ENCODE measurements at regions not wholly inside any gene's neighbourhood (a gene's known extent, or its start where the extent isn't known, plus 50 kb on each side); places are given as distances from the start of the nearest gene placed in this dataset.

- no peaks in the 10 kb centered on the region for H3K9me3 ChIP-seq (ENCODE audit: control insufficient read depth in 4 of 4, insufficient read depth in 3 of 4, low read length in 3 of 4)
- ATAC-seq (ENCODE audit: insufficient read depth, low FRiP score) = no peak
- H3K27me3 ChIP-seq (ENCODE audit: control insufficient read depth in 3 of 3, insufficient read depth in 3 of 3, low read length in 2 of 3) = peaks cover 0 to 28% (median 26%) of the 10 kb centered on the region in 3 donors
- H3K36me3 ChIP-seq (ENCODE audit: control insufficient read depth in 4 of 4, insufficient read depth in 4 of 4, low read length in 4 of 4) = no peaks in the 10 kb centered on the region
- peaks cover 0 to 17% (median 10%) of the 10 kb centered on the region in 5 donors for H3K4me1 ChIP-seq (ENCODE audit: control insufficient read depth in 5 of 5, insufficient read depth in 5 of 5, low read length in 5 of 5)
- peak in 1 of 3 donors; percentile 23 for DNase-seq
- H3K27ac ChIP-seq (ENCODE audit: low read depth in 1 of 2, low read length in 1 of 2) = no peak overlapping the region
- H3K4me3 ChIP-seq = no peak overlapping the region
- 28 to 54% methylated on average over 5 of the region's 5 CpGs for WGBS, 2 donors
- no peak for TF ChIP-seq CTCF (IDR thresholded peaks at IDR 0.05; ENCODE audit: control extremely low read depth, extremely low read depth)
- no peak overlapping the region for H3K9ac ChIP-seq (ENCODE audit: insufficient read depth in 1 of 2, low read length in 2 of 2)
Observed at GRCh38 chr3:72102112-72102616, 317.2 kb upstream of the PROK2 start.

- Histone ChIP-seq H3K36me3 (ENCODE audit: control insufficient read depth in 4 of 4, insufficient read depth in 4 of 4, low read length in 4 of 4) (no peaks in the 10 kb centered on the region), H3K27me3 (ENCODE audit: control insufficient read depth in 3 of 3, insufficient read depth in 3 of 3, low read length in 2 of 3) (peaks cover 0 to 28% (median 26%) of the 10 kb centered on the region in 3 donors), H3K9me3 (ENCODE audit: control insufficient read depth in 4 of 4, insufficient read depth in 3 of 4, low read length in 3 of 4) (no peaks in the 10 kb centered on the region), H3K27ac (ENCODE audit: low read depth in 1 of 2, low read length in 1 of 2) (no peak overlapping the region), H3K4me1 (ENCODE audit: control insufficient read depth in 5 of 5, insufficient read depth in 5 of 5, low read length in 5 of 5) (peaks cover 0 to 17% (median 10%) of the 10 kb centered on the region in 5 donors), H3K9ac (ENCODE audit: insufficient read depth in 1 of 2, low read length in 2 of 2) (no peak overlapping the region), H3K4me3 (no peak overlapping the region)
- WGBS, 2 donors = 58 to 70% methylated on average over 6 of the region's 6 CpGs
- no peak for TF ChIP-seq CTCF (IDR thresholded peaks at IDR 0.05; ENCODE audit: control extremely low read depth, extremely low read depth)
- peak in 2 of 3 donors; percentile 44 to 57 for DNase-seq
- ATAC-seq (ENCODE audit: insufficient read depth, low FRiP score) = no peak
Observed at GRCh38 chr3:72101494-72101893, 316.5 kb upstream of the PROK2 start.

- Histone ChIP-seq H3K36me3 (ENCODE audit: control insufficient read depth in 4 of 4, insufficient read depth in 4 of 4, low read length in 4 of 4) (no peaks in the 10 kb centered on the region), H3K9me3 (ENCODE audit: control insufficient read depth in 4 of 4, insufficient read depth in 3 of 4, low read length in 3 of 4) (no peaks in the 10 kb centered on the region), H3K27ac (ENCODE audit: low read depth in 1 of 2, low read length in 1 of 2) (peak overlapping the region in 1 of 2 donors; percentile 61), H3K27me3 (ENCODE audit: control insufficient read depth in 3 of 3, insufficient read depth in 3 of 3, low read length in 2 of 3) (peaks cover 0 to 28% (median 26%) of the 10 kb centered on the region in 3 donors), H3K4me1 (ENCODE audit: control insufficient read depth in 5 of 5, insufficient read depth in 5 of 5, low read length in 5 of 5) (peaks cover 0 to 17% (median 10%) of the 10 kb centered on the region in 5 donors), H3K4me3 (no peak overlapping the region), H3K9ac (ENCODE audit: insufficient read depth in 1 of 2, low read length in 2 of 2) (peak overlapping the region in 1 of 2 donors; percentile 76)
- DNase-seq = peak; percentile 92 to 94 (median 94)
- WGBS, 2 donors = 1% methylated on average over 21 of the region's 21 CpGs
- no peak for TF ChIP-seq CTCF (IDR thresholded peaks at IDR 0.05; ENCODE audit: control extremely low read depth, extremely low read depth)
- ATAC-seq (ENCODE audit: insufficient read depth, low FRiP score) = peak; percentile 52
Observed at GRCh38 chr3:72100601-72101187, 315.7 kb upstream of the PROK2 start.
